DND-41 (cell line): ENCODE measurements at regions not wholly inside any gene's neighbourhood (a gene's known extent, or its start where the extent isn't known, plus 50 kb on each side); places are given as distances from the start of the nearest gene placed in this dataset.

Experiments
- CTCF ChIP-seq: IDR thresholded peaks from 2 replicates; pipeline ENCODE4 v1.5.1; 2012; ENCODE audit warnings: borderline replicate concordance, low read length, moderate library complexity, mild to moderate bottlenecking; ENCODE audit not compliant: poor library complexity, severe bottlenecking; ENCODE audit errors: extremely low read depth
- EZH2 ChIP-seq: IDR thresholded peaks from 3 replicates; pipeline ENCODE4 v1.6.1; 2012; ENCODE audit warnings: borderline replicate concordance, low read depth, mild to moderate bottlenecking, moderate library complexity, low read length, inconsistent platforms; ENCODE audit not compliant: severe bottlenecking

- no peak for TF ChIP-seq EZH2
- TF ChIP-seq CTCF: no peak
These were observed 86.0 kb upstream of the ZMIZ1 start for GRCh38 chr10:78982726-78983125.
